ENCODE measurements at regions not wholly inside any gene's neighbourhood (a gene's known extent, or its start where the extent isn't known, plus 50 kb on each side); places are given as distances from the start of the nearest gene placed in this dataset.

DNA sequence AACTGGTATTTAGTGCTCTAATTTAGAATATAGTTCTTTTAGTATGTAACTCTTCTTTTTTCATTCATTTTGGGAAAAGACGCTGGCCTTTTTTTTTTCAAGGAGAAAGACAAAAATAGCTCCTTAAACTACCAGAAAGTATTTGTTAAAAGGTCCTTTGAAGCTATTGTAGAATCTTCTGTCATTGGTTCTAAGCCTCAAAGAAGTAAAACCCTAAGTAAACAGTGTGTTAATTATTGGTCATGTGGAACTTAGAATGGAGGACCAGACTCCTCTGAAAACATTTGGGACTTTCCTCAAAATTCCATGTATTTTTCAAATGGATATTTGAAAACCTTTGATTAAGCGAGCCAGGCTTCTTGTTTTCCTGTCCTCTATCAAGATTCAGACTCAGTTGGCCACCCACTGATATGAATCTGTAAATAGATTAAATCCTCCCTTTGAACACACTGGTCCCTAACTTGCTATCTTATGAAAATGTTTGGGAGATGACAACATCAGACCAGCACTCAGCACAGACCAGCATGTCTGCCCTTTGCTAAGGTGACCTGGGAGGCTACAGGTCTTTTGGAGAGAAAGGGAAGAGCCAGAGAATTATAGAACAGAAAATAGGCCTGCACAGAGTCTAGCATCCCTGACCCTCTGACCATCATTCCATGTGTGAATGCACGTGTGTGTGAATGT lies 120.3 kb upstream of the GATA6 start:
- TF ChIP-seq, protein P1, sequence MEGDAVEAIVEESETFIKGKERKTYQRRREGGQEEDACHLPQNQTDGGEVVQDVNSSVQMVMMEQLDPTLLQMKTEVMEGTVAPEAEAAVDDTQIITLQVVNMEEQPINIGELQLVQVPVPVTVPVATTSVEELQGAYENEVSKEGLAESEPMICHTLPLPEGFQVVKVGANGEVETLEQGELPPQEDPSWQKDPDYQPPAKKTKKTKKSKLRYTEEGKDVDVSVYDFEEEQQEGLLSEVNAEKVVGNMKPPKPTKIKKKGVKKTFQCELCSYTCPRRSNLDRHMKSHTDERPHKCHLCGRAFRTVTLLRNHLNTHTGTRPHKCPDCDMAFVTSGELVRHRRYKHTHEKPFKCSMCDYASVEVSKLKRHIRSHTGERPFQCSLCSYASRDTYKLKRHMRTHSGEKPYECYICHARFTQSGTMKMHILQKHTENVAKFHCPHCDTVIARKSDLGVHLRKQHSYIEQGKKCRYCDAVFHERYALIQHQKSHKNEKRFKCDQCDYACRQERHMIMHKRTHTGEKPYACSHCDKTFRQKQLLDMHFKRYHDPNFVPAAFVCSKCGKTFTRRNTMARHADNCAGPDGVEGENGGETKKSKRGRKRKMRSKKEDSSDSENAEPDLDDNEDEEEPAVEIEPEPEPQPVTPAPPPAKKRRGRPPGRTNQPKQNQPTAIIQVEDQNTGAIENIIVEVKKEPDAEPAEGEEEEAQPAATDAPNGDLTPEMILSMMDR (IDR thresholded peaks at IDR 0.05) = no peak
- TF ChIP-seq POLR2A (IDR thresholded peaks at IDR 0.05) = no peak
